ENCODE measurements at regions not wholly inside any gene's neighbourhood (a gene's known extent, or its start where the extent isn't known, plus 50 kb on each side); places are given as distances from the start of the nearest gene placed in this dataset.

DNA sequence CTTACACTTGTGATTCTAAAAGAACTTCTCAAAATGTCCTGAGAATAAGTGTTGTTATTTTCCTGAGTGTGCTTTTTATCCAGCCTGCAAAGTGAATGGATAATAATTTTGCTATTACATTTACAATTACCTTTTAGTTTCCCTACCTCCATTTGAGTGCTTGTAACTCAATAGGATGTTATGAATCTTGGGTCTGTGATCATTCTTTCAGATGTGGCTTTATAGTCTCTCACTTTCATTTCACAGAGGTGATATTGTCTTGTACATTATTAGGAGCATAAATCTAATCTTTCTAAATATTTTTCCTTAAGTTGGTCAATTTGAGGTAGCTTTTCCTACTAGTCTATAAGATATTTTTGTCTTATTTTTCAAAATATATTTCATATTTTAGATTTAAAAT lies 386.3 kb upstream of the EPHA6 start:
- TF ChIP-seq, protein P1, sequence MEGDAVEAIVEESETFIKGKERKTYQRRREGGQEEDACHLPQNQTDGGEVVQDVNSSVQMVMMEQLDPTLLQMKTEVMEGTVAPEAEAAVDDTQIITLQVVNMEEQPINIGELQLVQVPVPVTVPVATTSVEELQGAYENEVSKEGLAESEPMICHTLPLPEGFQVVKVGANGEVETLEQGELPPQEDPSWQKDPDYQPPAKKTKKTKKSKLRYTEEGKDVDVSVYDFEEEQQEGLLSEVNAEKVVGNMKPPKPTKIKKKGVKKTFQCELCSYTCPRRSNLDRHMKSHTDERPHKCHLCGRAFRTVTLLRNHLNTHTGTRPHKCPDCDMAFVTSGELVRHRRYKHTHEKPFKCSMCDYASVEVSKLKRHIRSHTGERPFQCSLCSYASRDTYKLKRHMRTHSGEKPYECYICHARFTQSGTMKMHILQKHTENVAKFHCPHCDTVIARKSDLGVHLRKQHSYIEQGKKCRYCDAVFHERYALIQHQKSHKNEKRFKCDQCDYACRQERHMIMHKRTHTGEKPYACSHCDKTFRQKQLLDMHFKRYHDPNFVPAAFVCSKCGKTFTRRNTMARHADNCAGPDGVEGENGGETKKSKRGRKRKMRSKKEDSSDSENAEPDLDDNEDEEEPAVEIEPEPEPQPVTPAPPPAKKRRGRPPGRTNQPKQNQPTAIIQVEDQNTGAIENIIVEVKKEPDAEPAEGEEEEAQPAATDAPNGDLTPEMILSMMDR (conservative IDR thresholded peaks at IDR 0.05 in 1 of 2, IDR thresholded peaks at IDR 0.05 in 1 of 2; ENCODE audit: low read depth in 1 of 2, low read length in 2 of 2), result no peak
- TF ChIP-seq EZH2 (IDR thresholded peaks at IDR 0.05; ENCODE audit: low read length, missing control alignments), result no peak
